ENCODE measurements at regions not wholly inside any gene's neighbourhood (a gene's known extent, or its start where the extent isn't known, plus 50 kb on each side); places are given as distances from the start of the nearest gene placed in this dataset.

GRCh38 chr14:59018978-59019377 lies 169.5 kb upstream of the DAAM1 start:
- Histone ChIP-seq H3K79me2 (ENCODE audit: control insufficient read depth, insufficient read depth, low read length) (no peaks in the 10 kb centered on the region), H4K20me1 (ENCODE audit: control insufficient read depth, insufficient read depth) (no peaks in the 10 kb centered on the region), H3K4me2 (ENCODE audit: control insufficient read depth, insufficient read depth) (no peak overlapping the region), H3K27ac (ENCODE audit: control insufficient read depth, insufficient read depth) (no peak overlapping the region), H3K9ac (ENCODE audit: control insufficient read depth, insufficient read depth, low read length) (no peak overlapping the region), H3K36me3 (ENCODE audit: control insufficient read depth in 2 of 2, insufficient read depth in 2 of 2, low read length in 1 of 2) (no peaks in the 10 kb centered on the region), H3K4me1 (ENCODE audit: control insufficient read depth, insufficient read depth, low read length) (no peaks in the 10 kb centered on the region), H2AFZ (ENCODE audit: control insufficient read depth, low read depth, low read length) (no peak overlapping the region), H3K9me3 (replicated peaks; ENCODE audit: control insufficient read depth, insufficient read depth, low read length) (no peaks in the 10 kb centered on the region; the same call in 2 of the 3 replicates), H3K27me3 (replicated peaks in 1 of 2; ENCODE audit: control insufficient read depth in 2 of 2, insufficient read depth in 2 of 2, low read length in 1 of 2) (no peaks in the 10 kb centered on the region), H3K4me3 (no peak overlapping the region)
- 26% methylated on average over 3 of the region's 3 CpGs for WGBS (ENCODE audit: insufficient coverage, insufficient replicate concordance, low lambda C conversion rate, missing lambda C conversion rate)
- FAIRE-seq (no peak), ATAC-seq (peak; percentile 51), DNase-seq (ENCODE audit: low read depth, low spot score) (no peak)
- intact Hi-C loops (cut with micrococcal nuclease; ENCODE audit: unreplicated experiment), result no loop called here
- no TSS peak for BruUV-seq (replicated peaks)
- ChIA-PET POLR2A (no interaction called here), CTCF (interaction anchor here (0.8 to 1.9 kb wide), 4 partner anchors 12 to 380 kb away, joined by 3 to 7 read pairs (median 5); no protein-coding TSS in a partner anchor), SMC1A (ENCODE audit: uncharacterized antibody, unreplicated experiment) (interaction anchor here (1.3 to 1.6 kb wide), 4 partner anchors 10 to 518 kb away, joined by 3 to 7 read pairs (median 4); no protein-coding TSS in a partner anchor), RAD21 (ENCODE audit: unreplicated experiment) (interaction anchor here (1.5 to 1.6 kb wide), 2 partner anchors 379 to 517 kb away, joined by 4 to 5 read pairs; no protein-coding TSS in a partner anchor)
- TF ChIP-seq, protein P1, sequence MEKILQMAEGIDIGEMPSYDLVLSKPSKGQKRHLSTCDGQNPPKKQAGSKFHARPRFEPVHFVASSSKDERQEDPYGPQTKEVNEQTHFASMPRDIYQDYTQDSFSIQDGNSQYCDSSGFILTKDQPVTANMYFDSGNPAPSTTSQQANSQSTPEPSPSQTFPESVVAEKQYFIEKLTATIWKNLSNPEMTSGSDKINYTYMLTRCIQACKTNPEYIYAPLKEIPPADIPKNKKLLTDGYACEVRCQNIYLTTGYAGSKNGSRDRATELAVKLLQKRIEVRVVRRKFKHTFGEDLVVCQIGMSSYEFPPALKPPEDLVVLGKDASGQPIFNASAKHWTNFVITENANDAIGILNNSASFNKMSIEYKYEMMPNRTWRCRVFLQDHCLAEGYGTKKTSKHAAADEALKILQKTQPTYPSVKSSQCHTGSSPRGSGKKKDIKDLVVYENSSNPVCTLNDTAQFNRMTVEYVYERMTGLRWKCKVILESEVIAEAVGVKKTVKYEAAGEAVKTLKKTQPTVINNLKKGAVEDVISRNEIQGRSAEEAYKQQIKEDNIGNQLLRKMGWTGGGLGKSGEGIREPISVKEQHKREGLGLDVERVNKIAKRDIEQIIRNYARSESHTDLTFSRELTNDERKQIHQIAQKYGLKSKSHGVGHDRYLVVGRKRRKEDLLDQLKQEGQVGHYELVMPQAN (conservative IDR thresholded peaks at IDR 0.05), result no peak
- TF ChIP-seq RAD21 (IDR thresholded peaks at IDR 0.05; ENCODE audit: insufficient read depth, low read depth, low read length) (peak; percentile 42), SMC3 (IDR thresholded peaks at IDR 0.05; ENCODE audit: borderline replicate concordance, low read length) (peak; percentile 23; the same call in 1 of the 2 replicates), TAF1 (IDR thresholded peaks at IDR 0.05; ENCODE audit: borderline replicate concordance, low read depth, low read length) (no peak)
- TF ChIP-seq, protein P2, sequence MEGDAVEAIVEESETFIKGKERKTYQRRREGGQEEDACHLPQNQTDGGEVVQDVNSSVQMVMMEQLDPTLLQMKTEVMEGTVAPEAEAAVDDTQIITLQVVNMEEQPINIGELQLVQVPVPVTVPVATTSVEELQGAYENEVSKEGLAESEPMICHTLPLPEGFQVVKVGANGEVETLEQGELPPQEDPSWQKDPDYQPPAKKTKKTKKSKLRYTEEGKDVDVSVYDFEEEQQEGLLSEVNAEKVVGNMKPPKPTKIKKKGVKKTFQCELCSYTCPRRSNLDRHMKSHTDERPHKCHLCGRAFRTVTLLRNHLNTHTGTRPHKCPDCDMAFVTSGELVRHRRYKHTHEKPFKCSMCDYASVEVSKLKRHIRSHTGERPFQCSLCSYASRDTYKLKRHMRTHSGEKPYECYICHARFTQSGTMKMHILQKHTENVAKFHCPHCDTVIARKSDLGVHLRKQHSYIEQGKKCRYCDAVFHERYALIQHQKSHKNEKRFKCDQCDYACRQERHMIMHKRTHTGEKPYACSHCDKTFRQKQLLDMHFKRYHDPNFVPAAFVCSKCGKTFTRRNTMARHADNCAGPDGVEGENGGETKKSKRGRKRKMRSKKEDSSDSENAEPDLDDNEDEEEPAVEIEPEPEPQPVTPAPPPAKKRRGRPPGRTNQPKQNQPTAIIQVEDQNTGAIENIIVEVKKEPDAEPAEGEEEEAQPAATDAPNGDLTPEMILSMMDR (IDR thresholded peaks at IDR 0.05 in 2 of 3, conservative IDR thresholded peaks at IDR 0.05 in 1 of 3; ENCODE audit: control insufficient read depth in 2 of 3, extremely low read depth in 1 of 3, insufficient read depth in 1 of 3, low read depth in 3 of 3, low read length in 3 of 3), result peak; percentile 11 to 37 (median 32); a peak in 2 of 6 replicates
- in situ Hi-C loops (cut with MboI), result no loop called here

Data from GM12878 (cell line).